GM19372 (cell line): ENCODE measurements at regions not wholly inside any gene's neighbourhood (a gene's known extent, or its start where the extent isn't known, plus 50 kb on each side); places are given as distances from the start of the nearest gene placed in this dataset.
"Not testable (repeated sequence)": the region's sequence is repeated elsewhere in the genome, so short reads cannot be mapped to it uniquely, and the experiment has no call there.

Source experiments
- ATAC-seq: cut with Tn5 transposase; IDR thresholded peaks from one replicate; pipeline ENCODE4 v1.9.1; 2021; ENCODE audit warnings: mild to moderate bottlenecking, low read depth, moderate library complexity; ENCODE audit not compliant: unreplicated experiment

- no peak for ATAC-seq
Measured at GRCh38 chr3:106819440-106819839, 557.8 kb upstream of the CCDC54 start.

DNA sequence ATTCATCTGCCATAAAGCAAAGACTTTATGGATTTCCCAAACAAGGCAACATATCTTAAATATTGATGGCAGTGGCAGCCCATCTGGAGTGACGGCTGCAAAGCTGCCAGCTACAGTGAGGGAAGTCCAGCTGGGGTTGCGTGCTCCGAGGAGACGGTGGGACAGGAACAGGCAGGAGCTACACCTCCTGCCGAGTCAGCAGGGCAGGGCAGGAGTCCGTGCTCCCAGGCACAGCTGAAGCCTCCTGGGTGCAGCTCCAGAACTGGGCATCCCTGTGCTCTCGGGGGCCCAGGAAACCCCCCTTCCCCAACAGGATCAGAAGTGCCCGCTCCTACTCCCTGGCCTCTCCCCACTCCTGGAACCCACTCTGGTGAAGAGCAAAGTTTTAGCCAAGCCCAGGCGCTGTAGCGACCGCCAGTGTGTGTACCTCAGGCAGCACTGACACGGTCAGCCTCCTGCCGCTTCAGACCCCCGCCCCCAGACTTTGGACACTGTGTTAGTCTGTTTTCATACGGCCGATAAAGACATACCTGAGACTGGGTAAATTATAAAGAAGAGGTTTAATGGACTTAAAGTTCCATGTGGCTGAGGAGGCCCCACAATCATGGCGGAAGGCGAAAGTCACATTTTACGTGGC lies 556.4 kb upstream of the CCDC54 start:
- no peak for ATAC-seq

DNA sequence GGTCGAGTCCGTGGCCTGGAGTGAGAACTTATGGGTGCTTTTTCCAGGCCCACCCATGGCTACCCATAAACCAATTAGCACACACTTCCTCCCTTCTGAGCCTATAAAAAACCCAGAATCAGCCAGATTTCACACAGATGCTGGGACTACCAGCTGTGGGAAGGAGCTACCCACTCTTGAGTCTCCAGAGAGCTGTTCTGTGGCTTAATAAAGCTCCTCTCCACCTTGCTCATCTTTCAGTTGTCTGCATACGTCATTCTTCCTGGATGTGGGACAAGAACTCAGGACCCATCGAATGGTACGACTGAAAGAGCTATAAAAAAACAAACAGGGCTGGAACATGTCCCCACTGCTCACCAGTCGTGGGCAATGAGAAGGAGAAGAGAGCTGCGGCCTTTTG lies 555.4 kb upstream of the CCDC54 start:
- ATAC-seq, result no peak

- ATAC-seq, result no peak
Measured at GRCh38 chr3:106822204-106822603, 555.0 kb upstream of the CCDC54 start.

- ATAC-seq, result no peak
Measured at GRCh38 chr3:106823701-106824100, 553.5 kb upstream of the CCDC54 start.

GRCh38 chr3:106824856-106825255 lies 552.4 kb upstream of the CCDC54 start:
- ATAC-seq, result no peak

DNA sequence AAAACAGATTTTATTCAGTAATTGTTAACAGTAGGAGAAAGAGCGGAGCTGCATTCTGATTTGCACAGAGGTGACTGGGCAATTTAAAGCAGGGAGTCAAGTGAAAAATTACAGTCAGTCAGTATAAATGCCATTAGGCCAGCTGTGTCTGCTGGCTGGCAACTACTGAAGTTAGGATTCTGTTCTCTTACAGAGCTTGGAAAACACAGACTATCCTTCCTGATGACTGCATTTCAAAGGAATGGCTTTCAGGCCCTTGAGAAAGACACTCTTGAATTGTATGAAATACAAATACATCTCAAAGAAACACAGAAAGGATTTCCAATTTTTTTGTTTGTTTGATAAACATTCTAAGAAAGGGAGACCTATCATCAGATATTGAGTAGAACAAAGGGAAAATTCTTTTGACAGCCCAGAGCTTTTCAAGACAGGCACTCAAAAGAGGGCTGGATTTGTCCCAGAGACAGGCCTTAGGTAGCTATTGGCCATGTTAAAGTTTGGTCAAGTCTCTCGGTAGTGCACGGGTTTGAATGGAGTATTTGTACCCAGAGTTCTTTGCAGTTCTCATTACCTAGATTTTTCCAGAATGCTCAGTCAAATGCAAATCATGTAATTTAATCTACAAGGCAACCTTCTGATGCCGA lies 551.2 kb upstream of the CCDC54 start:
- ATAC-seq, result no peak

- no peak for ATAC-seq
Measured at GRCh38 chr3:106826791-106827311, 550.4 kb upstream of the CCDC54 start.

DNA sequence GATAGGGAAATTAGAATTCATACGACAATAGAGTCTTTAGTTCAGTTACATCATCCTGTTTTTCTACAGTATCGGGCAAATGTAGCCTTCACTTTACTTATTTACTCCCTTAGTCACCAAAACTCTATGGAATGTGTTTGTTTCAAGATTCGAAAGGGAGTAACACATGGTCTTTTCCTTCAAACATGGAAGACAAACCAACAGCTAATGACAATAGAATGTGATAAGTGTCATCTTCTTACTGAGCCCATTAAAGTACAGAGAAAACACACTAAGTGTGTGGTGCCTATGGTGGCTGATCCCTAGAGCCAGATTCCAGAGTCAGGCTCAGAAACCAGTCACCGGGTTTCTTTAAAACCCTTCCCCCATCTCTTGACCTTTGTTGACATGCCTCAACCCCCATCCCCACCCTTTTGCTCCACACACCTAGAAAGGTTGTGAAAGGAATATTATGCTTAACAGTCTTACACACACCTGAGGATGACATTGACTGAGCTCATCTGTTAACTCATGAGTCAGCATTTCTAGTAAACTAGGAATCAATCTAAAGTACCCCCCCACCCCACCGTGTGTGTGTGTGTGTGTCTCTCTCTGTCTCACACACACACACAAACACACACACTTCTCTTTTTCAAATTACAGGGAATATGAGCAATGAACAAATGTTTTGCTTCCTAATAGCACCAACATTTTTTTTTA lies 549.6 kb upstream of the CCDC54 start:
- no peak for ATAC-seq

- ATAC-seq, result no peak
Measured at GRCh38 chr3:106829206-106829605, 548.0 kb upstream of the CCDC54 start.

- no peak for ATAC-seq
Measured at GRCh38 chr3:106830334-106830733, 546.9 kb upstream of the CCDC54 start.

DNA sequence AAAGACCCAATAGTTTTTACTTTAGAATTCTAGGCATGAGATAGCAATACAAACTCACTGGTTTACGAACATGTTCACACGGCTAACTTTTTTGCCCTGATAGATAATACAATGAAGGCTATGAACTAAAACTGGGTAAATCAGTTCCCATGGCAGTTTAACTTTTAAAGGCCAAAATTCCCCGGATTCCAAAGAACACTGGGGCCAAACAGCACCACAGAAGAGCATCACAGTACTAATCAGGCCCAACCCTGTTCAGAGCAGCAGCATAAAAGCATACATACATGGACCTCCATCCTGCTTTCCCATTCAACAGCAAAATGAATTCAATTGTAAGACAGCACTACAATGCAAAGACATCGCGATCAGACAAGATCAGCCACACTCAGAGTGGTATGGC lies 540.3 kb upstream of the CCDC54 start:
- ATAC-seq, result no peak

DNA sequence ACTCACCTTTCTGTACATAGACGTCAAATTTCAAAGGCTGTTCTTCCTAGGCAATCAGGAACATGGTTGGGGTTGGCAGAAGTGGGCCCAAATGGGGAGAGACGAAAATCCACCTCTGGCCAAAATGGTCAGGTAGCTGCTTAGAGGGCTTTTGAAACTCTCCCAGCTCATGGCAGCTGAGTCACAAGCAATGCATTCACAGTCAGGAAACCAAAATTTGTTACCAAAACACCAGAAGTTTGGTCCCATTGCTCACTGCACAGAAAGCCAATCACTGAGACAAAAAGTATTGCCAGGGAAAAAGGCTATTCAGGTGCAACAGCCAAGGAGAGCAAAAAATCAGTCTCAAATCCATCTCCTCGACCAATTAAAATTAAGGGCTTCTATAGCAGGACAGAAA lies 539.6 kb upstream of the CCDC54 start:
- ATAC-seq, result no peak

GRCh38 chr3:106839576-106840280 lies 537.5 kb upstream of the CCDC54 start:
- ATAC-seq, result no peak

DNA sequence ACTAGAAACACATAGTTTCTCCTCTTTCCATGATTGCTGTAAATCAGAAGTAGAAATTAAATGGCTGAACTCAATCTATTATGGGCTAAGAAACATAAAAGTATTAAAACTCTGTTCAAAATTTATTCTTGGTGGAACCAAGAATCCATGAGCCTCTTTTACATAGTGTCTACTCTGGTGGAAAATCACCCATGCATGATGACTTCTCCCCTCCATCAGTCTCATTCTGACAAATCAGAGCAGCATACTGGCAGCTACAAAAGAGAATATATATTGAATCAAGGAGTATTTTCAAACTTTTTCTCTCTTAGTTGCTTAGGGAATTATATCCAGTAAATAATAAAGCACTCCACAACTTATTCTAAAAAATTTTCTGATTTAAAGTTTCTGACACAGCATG lies 536.9 kb upstream of the CCDC54 start:
- no peak for ATAC-seq

- ATAC-seq, result no peak
Measured at GRCh38 chr3:106842151-106842550, 535.1 kb upstream of the CCDC54 start.

DNA sequence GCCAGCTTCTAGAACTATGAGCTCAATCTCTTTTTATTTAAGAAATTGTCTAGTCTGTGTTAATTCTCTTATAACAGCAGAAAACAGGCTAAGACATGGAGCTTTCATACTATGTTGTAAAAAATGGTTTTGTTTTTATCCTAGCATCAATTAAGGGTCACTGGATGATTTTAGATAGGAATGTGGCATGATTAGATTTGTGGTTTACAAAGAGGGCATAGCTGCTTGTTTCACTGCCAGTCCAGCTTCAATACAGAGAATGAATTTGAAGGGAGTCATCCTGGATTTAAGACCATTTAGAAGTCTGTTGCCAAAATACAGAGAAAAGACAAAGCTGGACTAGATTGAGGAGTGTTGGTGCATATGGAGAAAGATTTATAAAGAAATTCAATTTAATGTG lies 532.6 kb upstream of the CCDC54 start:
- no peak for ATAC-seq

DNA sequence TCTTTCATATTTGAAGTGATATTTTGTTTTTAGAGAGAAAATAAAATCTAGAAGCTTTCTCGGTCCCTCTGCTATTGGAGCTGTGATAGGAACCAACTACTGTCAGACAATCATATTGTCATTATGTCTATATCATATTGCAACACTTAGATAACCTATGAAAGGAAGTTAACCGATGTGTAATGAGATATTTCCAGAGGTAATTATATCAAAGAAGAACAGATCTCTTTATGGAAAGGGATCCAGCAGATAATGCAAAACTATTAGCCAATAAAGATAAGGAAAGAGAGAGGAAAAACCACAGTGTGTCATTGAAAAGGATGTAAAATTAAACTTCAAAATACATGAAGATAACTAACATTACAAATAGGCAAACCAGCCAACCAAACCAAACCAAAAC lies 529.1 kb upstream of the CCDC54 start:
- ATAC-seq, result no peak

- no peak for ATAC-seq
Measured at GRCh38 chr3:106850437-106850836, 526.8 kb upstream of the CCDC54 start.

- not testable (repeated sequence) for ATAC-seq
Measured at GRCh38 chr3:106858321-106858720, 518.9 kb upstream of the CCDC54 start.

- ATAC-seq, result no peak
Measured at GRCh38 chr3:106860182-106860581, 517.1 kb upstream of the CCDC54 start.
